GM13977 (cell line): ENCODE measurements at regions not wholly inside any gene's neighbourhood (a gene's known extent, or its start where the extent isn't known, plus 50 kb on each side); places are given as distances from the start of the nearest gene placed in this dataset.

Experiments used
- DNase-seq: peaks from one replicate; pipeline ENCODE4 v3.0.0; 2012; ENCODE audit warnings: low spot score
- CTCF ChIP-seq: IDR thresholded peaks from 2 replicates; pipeline ENCODE4 v1.5.1; 2012; ENCODE audit warnings: mild to moderate bottlenecking, control low read depth; ENCODE audit not compliant: insufficient read depth; ENCODE audit errors: extremely low read depth, missing control alignments
- in situ Hi-C: fragments of 300-500 bp; cut with MboI; formaldehyde crosslinking; loops from one replicate; pipeline ENCODE4 v1.12.0; 2022; ENCODE audit warnings: low sequenced_read_pairs, low pct_unique_long_range_greater_than_20kb, mixed read lengths, inconsistent platforms; ENCODE audit not compliant: unreplicated experiment

- TF ChIP-seq CTCF: no peak
- no peak for DNase-seq
- in situ Hi-C loops: no loop called here
Observed at GRCh38 chr19:28486473-28486872, 726.5 kb downstream of the UQCRFS1 start.

DNA sequence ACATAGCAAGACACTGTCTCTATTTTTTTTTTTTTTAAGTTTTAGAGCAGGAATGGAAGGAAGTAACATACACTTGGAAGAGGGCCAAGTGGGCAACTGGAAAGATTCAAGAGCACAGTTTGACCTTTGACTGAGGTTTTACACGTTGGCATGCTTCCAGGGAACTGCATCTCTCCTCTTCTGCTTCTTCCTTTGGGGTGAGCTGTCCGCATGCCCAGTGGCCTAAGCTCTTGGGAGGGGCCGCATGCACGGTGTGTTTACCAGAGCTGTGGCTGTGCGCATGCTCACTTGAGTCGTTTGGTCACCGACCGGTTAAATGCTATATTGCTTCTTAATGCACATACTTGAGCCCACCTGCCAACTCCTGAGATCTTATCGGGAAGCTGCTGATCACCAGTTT is 727.7 kb downstream of the UQCRFS1 start:
- no peak for TF ChIP-seq CTCF
- no peak for DNase-seq
- in situ Hi-C loops: no loop called here

GRCh38 chr19:28483197-28483596 is 729.8 kb downstream of the UQCRFS1 start:
- in situ Hi-C loops: no loop called here
- TF ChIP-seq CTCF: no peak
- no peak for DNase-seq

DNA sequence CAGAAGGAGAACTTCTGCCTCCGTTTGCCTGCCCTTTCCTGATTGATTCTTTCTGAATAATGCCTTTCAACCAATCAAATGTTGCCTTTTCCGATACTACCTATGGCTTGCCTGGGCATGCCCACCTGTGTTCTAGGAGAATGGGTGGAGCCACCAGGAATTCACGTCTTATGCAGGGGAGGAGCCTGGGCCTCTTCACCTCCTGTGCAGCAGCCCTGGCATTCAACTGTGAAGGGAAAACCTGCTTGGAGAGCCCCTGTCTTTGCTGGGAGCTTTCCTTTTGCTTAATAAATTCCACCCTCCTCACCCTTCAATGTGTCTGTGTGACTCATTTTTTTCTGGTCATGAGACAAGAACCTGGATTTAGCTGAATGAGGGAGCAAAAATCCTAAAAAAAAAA is 730.7 kb downstream of the UQCRFS1 start:
- DNase-seq: no peak
- TF ChIP-seq CTCF: no peak
- in situ Hi-C loops: no loop called here

GRCh38 chr19:28481674-28482073 is 731.3 kb downstream of the UQCRFS1 start:
- TF ChIP-seq CTCF: no peak
- no peak for DNase-seq
- in situ Hi-C loops: no loop called here

GRCh38 chr19:28475525-28475924 is 737.4 kb downstream of the UQCRFS1 start:
- no peak for DNase-seq
- in situ Hi-C loops: no loop called here
- TF ChIP-seq CTCF: no peak

DNA sequence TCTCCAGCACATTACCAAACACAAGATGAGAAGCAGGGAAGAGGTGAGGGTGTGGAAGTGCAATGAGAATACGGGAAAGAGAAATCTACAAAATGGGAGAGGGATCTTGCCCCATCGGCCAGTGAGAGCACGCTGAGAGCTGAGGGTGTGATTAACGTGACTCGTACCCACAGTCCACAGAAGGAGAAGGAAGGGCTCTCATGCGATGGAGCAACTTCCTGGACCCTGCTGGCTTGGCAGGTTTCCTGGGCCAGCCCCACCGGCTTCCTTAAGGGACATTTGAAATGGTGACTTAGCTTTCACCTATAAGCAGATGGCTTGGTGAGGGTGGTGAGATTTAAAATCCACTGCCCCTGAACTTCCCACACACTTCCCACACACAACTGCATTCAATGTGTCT is 740.1 kb downstream of the UQCRFS1 start:
- in situ Hi-C loops: no loop called here
- no peak for DNase-seq
- TF ChIP-seq CTCF: no peak
